Keratinocyte (primary cell): ENCODE measurements at regions not wholly inside any gene's neighbourhood (a gene's known extent, or its start where the extent isn't known, plus 50 kb on each side); places are given as distances from the start of the nearest gene placed in this dataset.

Source experiments
- DNase-seq: peaks from one replicate; pipeline ENCODE4 v3.0.0-alpha.2; 2011; ENCODE audit warnings: low read depth, missing footprints, low spot score
- FAIRE-seq: peaks from 2 replicates; lab custom pipeline; 2011; peaks lifted over from hg19 to GRCh38; lab: Jason Lieb, UNC
- H2AFZ ChIP-seq: 2 replicates; pipeline ENCODE4 v1.6.0; 2012; ENCODE audit warnings: low read length, control low read depth, inconsistent platforms; ENCODE audit not compliant: control insufficient read depth
- H3K27ac ChIP-seq: 2 replicates; pipeline ENCODE4 v1.5.1; 2011; ENCODE audit warnings: low read length; ENCODE audit not compliant: control insufficient read depth, insufficient read depth
- H3K27me3 ChIP-seq: 3 replicates; pipeline ENCODE4 v1.6.0; 2011; ENCODE audit warnings: low read length; ENCODE audit not compliant: control insufficient read depth, insufficient read depth; ENCODE audit errors: extremely low read depth
- H3K36me3 ChIP-seq, 2 experiments: 2 replicates in 1 of 2; 3 replicates in 1 of 2; pipeline ENCODE4 v1.5.1; 2011; ENCODE audit warnings: low read length in 2 of 2, mild to moderate bottlenecking in 1 of 2; ENCODE audit not compliant: control insufficient read depth in 2 of 2, insufficient read depth in 2 of 2; ENCODE audit errors: extremely low read depth in 1 of 2
- H3K4me1 ChIP-seq: 3 replicates; pipeline ENCODE4 v1.5.1; 2011; ENCODE audit warnings: low read length; ENCODE audit not compliant: control insufficient read depth, insufficient read depth; ENCODE audit errors: extremely low read depth
- H3K4me2 ChIP-seq: 3 replicates; pipeline ENCODE4 v1.6.0; 2011; ENCODE audit warnings: low read depth, low read length; ENCODE audit not compliant: control insufficient read depth, insufficient read depth; ENCODE audit errors: extremely low read depth
- H3K4me3 ChIP-seq, 3 experiments: fragments of 200-600 bp in 1 of 3; sonication (generic) in 1 of 3; 2 replicates in 2 of 3; 3 replicates in 1 of 3; pipeline ENCODE4 v1.5.1; 2011 to 2016; ENCODE audit warnings: low read length in 3 of 3, mild to moderate bottlenecking in 3 of 3, control low read depth in 2 of 3, inconsistent platforms in 1 of 3, low read depth in 1 of 3, mixed read lengths in 1 of 3, mixed run types in 1 of 3, moderate library complexity in 1 of 3; ENCODE audit not compliant: control insufficient read depth in 2 of 3, insufficient read depth in 2 of 3; ENCODE audit errors: extremely low read depth in 1 of 3
- H3K79me2 ChIP-seq: 2 replicates; pipeline ENCODE4 v1.6.0; 2012; ENCODE audit warnings: low read length; ENCODE audit not compliant: control insufficient read depth, insufficient read depth
- H3K9ac ChIP-seq: 3 replicates; pipeline ENCODE4 v1.6.0; 2011; ENCODE audit warnings: low read length; ENCODE audit not compliant: control insufficient read depth, insufficient read depth; ENCODE audit errors: extremely low read depth
- H3K9me1 ChIP-seq: 3 replicates; pipeline ENCODE4 v1.6.0; 2011; ENCODE audit warnings: low read length; ENCODE audit not compliant: control insufficient read depth, insufficient read depth; ENCODE audit errors: extremely low read depth
- H3K9me3 ChIP-seq: 2 replicates; pipeline ENCODE4 v1.5.1; 2012; ENCODE audit warnings: low read depth, low read length; ENCODE audit not compliant: control insufficient read depth
- H4K20me1 ChIP-seq: 3 replicates; pipeline ENCODE4 v1.6.0; 2011; ENCODE audit warnings: low read length; ENCODE audit not compliant: control insufficient read depth, insufficient read depth; ENCODE audit errors: extremely low read depth
- EZH2 ChIP-seq: IDR thresholded peaks from one replicate; pipeline ENCODE4 v1.6.1; 2012; ENCODE audit warnings: inconsistent platforms, mild to moderate bottlenecking, low read length, moderate library complexity
- dilution Hi-C: fragments of 300-500 bp; cut with MboI; formaldehyde crosslinking; loops from one replicate; pipeline ENCODE4 v1.7.0; 2020; ENCODE audit warnings: low sequenced_read_pairs; ENCODE audit not compliant: extremely low pct_ligation_motif_present
- TF ChIP-seq, protein P1 (sequence below), 3 experiments: IDR thresholded peaks in 1 of 3; conservative IDR thresholded peaks in 1 of 3; optimal IDR thresholded peaks in 1 of 3; 2 replicates in 2 of 3; 3 replicates in 1 of 3; pipeline versions ENCODE3 to v1.5.1; 2011; ENCODE audit warnings: low read length in 3 of 3, mild to moderate bottlenecking in 3 of 3, moderate library complexity in 2 of 3, control low read depth in 1 of 3, inconsistent platforms in 1 of 3; ENCODE audit not compliant: insufficient read depth in 2 of 3; ENCODE audit errors: extremely low read depth in 1 of 3

DNA sequence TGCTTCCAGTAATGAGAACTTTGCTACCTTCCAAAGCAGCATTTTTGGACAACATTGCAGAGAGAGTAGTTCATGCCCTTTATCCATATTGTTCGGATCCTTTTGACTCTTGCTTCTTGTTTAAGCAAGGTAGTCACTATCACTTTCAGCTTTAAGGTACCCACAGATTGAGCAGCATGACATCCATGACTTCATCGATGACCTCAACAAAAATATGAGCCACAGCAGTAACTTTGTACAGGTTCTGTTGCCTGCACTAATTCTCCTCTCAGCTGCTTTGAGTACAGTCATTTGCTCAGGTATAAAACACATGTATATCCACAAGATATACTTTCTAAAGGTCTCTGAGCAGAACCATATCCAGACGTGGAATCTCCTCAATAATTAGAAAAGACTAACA, 546.3 kb downstream of the SOX6 start:
- H3K9ac ChIP-seq = no peak overlapping the region
- H4K20me1 ChIP-seq = no peaks in the 10 kb centered on the region
- no peak overlapping the region for H3K4me3 ChIP-seq
- H3K9me3 ChIP-seq = no peaks in the 10 kb centered on the region
- H3K27ac ChIP-seq = no peak overlapping the region
- H3K4me2 ChIP-seq = no peak overlapping the region
- no peaks in the 10 kb centered on the region for H3K79me2 ChIP-seq
- dilution Hi-C loops = no loop called here
- no peaks in the 10 kb centered on the region for H3K27me3 ChIP-seq
- no peak overlapping the region for H2AFZ ChIP-seq
- H3K9me1 ChIP-seq = no peaks in the 10 kb centered on the region
- H3K36me3 ChIP-seq = no peaks in the 10 kb centered on the region
- no peaks in the 10 kb centered on the region for H3K4me1 ChIP-seq
- FAIRE-seq (no peak), DNase-seq (no peak)
- no peak for TF ChIP-seq EZH2
- TF ChIP-seq, protein P1, sequence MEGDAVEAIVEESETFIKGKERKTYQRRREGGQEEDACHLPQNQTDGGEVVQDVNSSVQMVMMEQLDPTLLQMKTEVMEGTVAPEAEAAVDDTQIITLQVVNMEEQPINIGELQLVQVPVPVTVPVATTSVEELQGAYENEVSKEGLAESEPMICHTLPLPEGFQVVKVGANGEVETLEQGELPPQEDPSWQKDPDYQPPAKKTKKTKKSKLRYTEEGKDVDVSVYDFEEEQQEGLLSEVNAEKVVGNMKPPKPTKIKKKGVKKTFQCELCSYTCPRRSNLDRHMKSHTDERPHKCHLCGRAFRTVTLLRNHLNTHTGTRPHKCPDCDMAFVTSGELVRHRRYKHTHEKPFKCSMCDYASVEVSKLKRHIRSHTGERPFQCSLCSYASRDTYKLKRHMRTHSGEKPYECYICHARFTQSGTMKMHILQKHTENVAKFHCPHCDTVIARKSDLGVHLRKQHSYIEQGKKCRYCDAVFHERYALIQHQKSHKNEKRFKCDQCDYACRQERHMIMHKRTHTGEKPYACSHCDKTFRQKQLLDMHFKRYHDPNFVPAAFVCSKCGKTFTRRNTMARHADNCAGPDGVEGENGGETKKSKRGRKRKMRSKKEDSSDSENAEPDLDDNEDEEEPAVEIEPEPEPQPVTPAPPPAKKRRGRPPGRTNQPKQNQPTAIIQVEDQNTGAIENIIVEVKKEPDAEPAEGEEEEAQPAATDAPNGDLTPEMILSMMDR (optimal IDR thresholded peaks at IDR 0.05 in 1 of 3, IDR thresholded peaks at IDR 0.05 in 1 of 3, conservative IDR thresholded peaks at IDR 0.05 in 1 of 3; ENCODE audit: extremely low read depth in 1 of 3, insufficient read depth in 2 of 3, low read length in 3 of 3) = no peak

DNA sequence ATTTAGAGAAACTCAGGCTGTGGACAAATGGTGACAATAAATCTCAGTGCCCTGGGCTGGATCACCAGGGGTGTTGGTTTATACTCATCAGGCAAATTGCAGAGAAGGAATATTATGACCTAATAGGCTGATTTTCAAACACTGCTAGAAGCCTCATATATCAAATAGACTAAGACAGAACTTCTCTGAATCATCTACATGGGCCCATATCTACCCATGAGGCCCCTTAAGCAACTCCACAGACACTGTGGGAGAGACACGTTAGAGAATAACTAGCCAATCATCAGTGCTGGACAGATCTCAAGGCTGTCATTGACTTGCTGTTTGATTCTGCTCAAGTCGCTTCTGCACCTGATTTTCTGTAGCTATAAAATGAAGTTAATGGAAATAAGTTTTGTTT, 545.8 kb downstream of the SOX6 start:
- Histone ChIP-seq H3K9me3 (no peaks in the 10 kb centered on the region), H3K36me3 (no peaks in the 10 kb centered on the region), H3K79me2 (no peaks in the 10 kb centered on the region), H3K4me1 (peaks cover 3% of the 10 kb centered on the region), H2AFZ (no peak overlapping the region), H3K27me3 (no peaks in the 10 kb centered on the region), H3K27ac (no peak overlapping the region), H4K20me1 (no peaks in the 10 kb centered on the region), H3K4me3 (no peak overlapping the region), H3K9ac (no peak overlapping the region), H3K9me1 (no peaks in the 10 kb centered on the region), H3K4me2 (no peak overlapping the region)
- no peak for DNase-seq
- dilution Hi-C loops = no loop called here
- no peak for FAIRE-seq
- TF ChIP-seq, protein P1 (optimal IDR thresholded peaks at IDR 0.05 in 1 of 3, IDR thresholded peaks at IDR 0.05 in 1 of 3, conservative IDR thresholded peaks at IDR 0.05 in 1 of 3; ENCODE audit: extremely low read depth in 1 of 3, insufficient read depth in 2 of 3, low read length in 3 of 3) = no peak
- TF ChIP-seq EZH2 = no peak
